ENCODE measurements at regions not wholly inside any gene's neighbourhood (a gene's known extent, or its start where the extent isn't known, plus 50 kb on each side); places are given as distances from the start of the nearest gene placed in this dataset.
"Not testable (repeated sequence)": the region's sequence is repeated elsewhere in the genome, so short reads cannot be mapped to it uniquely, and the experiment has no call there.

- Histone ChIP-seq H2AFZ (no peak overlapping the region), H3K27me3 (ENCODE audit: insufficient read depth, low read depth) (peaks cover 20% of the 10 kb centered on the region; the same call in 1 of the 2 replicates), H3K9me2 (ENCODE audit: insufficient read depth) (no peaks in the 10 kb centered on the region), H3K4me3 (no peak overlapping the region), H3K4me2 (no peak overlapping the region), H3F3A (ENCODE audit: insufficient read depth, low read depth) (no peaks in the 10 kb centered on the region), H3K9me3 (ENCODE audit: insufficient read depth, low read depth) (no peaks in the 10 kb centered on the region), H3K27ac (no peak overlapping the region), H3K4me1 (replicated peaks; ENCODE audit: insufficient read depth) (no peaks in the 10 kb centered on the region), H4K20me1 (ENCODE audit: insufficient read depth) (no peaks in the 10 kb centered on the region), H3K79me2 (ENCODE audit: low read depth) (no peaks in the 10 kb centered on the region), H3K36me3 (ENCODE audit: low read depth) (no peaks in the 10 kb centered on the region)
- no TSS peak for BruUV-seq (replicated peaks)
- POLR2A ChIA-PET (ENCODE audit: unreplicated experiment), result no interaction called here
- CTCF ChIA-PET, result no interaction called here
- intact Hi-C loops (cut with micrococcal nuclease; ENCODE audit: unreplicated experiment), result no loop called here
- TF ChIP-seq EZH2 (IDR thresholded peaks at IDR 0.05; ENCODE audit: low read depth) (no peak), CTCF (conservative IDR thresholded peaks at IDR 0.05) (no peak)
- no peak for DNase-seq
Observed at GRCh38 chr12:9363145-9363544, 154.9 kb upstream of the PZP start.

DNA sequence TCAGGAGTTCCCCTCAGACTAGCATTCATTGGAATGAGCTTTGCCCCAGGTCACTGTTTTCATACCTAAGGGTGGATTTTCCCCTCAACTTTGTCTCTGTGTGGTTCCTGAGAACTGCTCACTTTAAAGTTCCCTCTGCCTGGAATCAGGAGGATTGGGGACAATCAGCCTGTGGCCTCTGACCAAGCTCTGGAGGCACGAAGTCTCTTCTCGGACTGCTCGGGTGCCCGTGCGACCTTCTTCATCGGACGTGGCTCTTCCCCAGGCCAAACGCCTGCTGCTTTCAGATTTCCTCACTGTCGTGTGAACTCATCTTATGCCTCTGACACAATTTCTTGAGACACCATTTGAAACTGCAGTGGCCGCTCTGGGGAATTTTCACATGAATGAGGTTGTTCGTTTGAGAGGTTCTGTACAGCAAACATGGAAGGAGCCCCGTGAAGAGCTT lies 153.7 kb upstream of the PZP start:
- no peaks in the 10 kb centered on the region for H3F3A ChIP-seq (ENCODE audit: insufficient read depth, low read depth)
- no peaks in the 10 kb centered on the region for H3K36me3 ChIP-seq (ENCODE audit: low read depth)
- ChIA-PET POLR2A (ENCODE audit: unreplicated experiment) (no interaction called here), CTCF (no interaction called here)
- TF ChIP-seq CTCF (conservative IDR thresholded peaks at IDR 0.05), result no peak
- no peak for TF ChIP-seq EZH2 (IDR thresholded peaks at IDR 0.05; ENCODE audit: low read depth)
- no peaks in the 10 kb centered on the region for H3K79me2 ChIP-seq (ENCODE audit: low read depth)
- H3K27me3 ChIP-seq (ENCODE audit: insufficient read depth, low read depth), result peaks cover 20% of the 10 kb centered on the region; the same call in 1 of the 2 replicates
- H2AFZ ChIP-seq, result no peak overlapping the region
- H3K4me1 ChIP-seq (replicated peaks; ENCODE audit: insufficient read depth), result no peaks in the 10 kb centered on the region
- H3K27ac ChIP-seq, result no peak overlapping the region
- H3K4me2 ChIP-seq, result no peak overlapping the region
- H3K4me3 ChIP-seq, result no peak overlapping the region
- no peaks in the 10 kb centered on the region for H3K9me3 ChIP-seq (ENCODE audit: insufficient read depth, low read depth)
- H3K9me2 ChIP-seq (ENCODE audit: insufficient read depth), result no peaks in the 10 kb centered on the region
- no peaks in the 10 kb centered on the region for H4K20me1 ChIP-seq (ENCODE audit: insufficient read depth)
- intact Hi-C loops (cut with micrococcal nuclease; ENCODE audit: unreplicated experiment), result no loop called here
- BruUV-seq (replicated peaks), result no TSS peak
- DNase-seq, result no peak

DNA sequence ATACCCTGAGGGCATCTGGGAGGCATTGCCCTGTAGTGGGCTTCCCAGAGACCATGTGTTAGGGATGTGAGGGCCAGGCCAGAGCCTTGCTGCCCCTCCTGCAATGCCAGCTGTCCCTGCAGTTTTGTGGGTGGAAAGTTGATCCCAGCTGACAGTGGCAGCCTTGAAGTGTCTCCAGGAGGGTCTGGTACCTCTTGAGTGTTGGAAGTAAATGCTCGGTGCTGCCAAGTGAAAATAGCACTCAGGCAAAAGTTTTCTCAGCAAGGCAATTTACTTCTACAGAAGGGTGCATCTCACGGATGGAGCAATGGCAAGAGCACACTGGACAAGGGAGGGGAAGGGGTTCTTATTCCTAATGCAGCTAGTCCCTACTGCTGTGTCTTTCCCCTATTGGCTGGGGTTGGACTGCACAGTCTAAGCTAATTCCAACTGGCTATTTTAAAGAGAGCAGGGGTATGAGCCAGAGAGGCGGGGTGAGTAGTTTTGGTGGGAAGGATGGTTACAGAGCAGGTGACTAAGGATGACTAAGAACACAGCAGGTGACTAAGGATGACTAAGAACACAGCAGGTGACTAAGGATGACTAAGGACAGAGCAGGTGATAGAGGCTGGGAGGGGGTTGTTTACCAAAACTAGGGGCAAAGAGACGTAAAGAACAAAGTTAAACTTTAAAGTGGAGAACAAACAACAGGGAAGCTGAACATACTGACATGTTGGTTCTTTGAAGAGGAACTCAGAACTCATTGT lies 146.0 kb upstream of the PZP start:
- BruUV-seq (replicated peaks); intact Hi-C loops (cut with micrococcal nuclease; ENCODE audit: unreplicated experiment): not testable (repeated sequence)

DNA sequence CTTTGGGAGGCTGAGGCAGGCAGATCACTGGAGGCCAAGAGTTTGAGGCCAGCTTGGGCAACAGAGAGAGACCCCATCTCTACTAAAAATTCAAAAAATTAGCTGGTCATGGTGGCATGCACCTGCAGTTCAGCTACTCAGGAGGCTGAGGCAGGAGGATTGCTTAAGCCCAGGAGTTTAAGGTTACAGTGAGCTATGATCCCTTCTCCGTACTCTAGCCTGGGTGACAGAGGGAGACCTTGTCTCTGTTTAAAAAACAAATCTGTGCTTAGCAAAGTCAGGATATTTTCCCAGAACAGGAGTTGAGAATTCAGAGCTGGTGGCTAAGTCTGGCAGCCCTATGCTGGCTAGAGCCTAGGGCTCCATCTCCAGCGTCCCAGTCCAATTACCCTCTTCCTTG lies 142.9 kb upstream of the PZP start:
- Histone ChIP-seq H3K79me2 (ENCODE audit: low read depth) (no peaks in the 10 kb centered on the region), H3K27me3 (ENCODE audit: insufficient read depth, low read depth) (peaks cover 4% of the 10 kb centered on the region; the same call in 1 of the 2 replicates), H3K4me2 (no peak overlapping the region), H3K27ac (no peak overlapping the region), H3K9me3 (ENCODE audit: insufficient read depth, low read depth) (peaks cover 12% of the 10 kb centered on the region; the same call in 1 of the 2 replicates), H2AFZ (no peak overlapping the region), H3K9me2 (ENCODE audit: insufficient read depth) (no peaks in the 10 kb centered on the region), H3K4me1 (replicated peaks; ENCODE audit: insufficient read depth) (no peaks in the 10 kb centered on the region), H4K20me1 (ENCODE audit: insufficient read depth) (no peaks in the 10 kb centered on the region), H3F3A (ENCODE audit: insufficient read depth, low read depth) (no peaks in the 10 kb centered on the region), H3K4me3 (no peak overlapping the region), H3K36me3 (ENCODE audit: low read depth) (no peaks in the 10 kb centered on the region)
- DNase-seq, result no peak
- BruUV-seq (replicated peaks), result no TSS peak
- ChIA-PET CTCF (no interaction called here), POLR2A (ENCODE audit: unreplicated experiment) (no interaction called here)
- intact Hi-C loops (cut with micrococcal nuclease; ENCODE audit: unreplicated experiment), result no loop called here
- no peak for TF ChIP-seq EZH2 (IDR thresholded peaks at IDR 0.05; ENCODE audit: low read depth)
- no peak for TF ChIP-seq CTCF (conservative IDR thresholded peaks at IDR 0.05)

More for the DNA sequence above, 146.0 kb upstream of the PZP start:
- DNase-seq; H3K4me1 ChIP-seq (replicated peaks; ENCODE audit: insufficient read depth); H3K36me3 ChIP-seq (ENCODE audit: low read depth); H3K4me2 ChIP-seq; H3K79me2 ChIP-seq (ENCODE audit: low read depth); H3K27me3 ChIP-seq (ENCODE audit: insufficient read depth, low read depth); POLR2A ChIA-PET (ENCODE audit: unreplicated experiment); H4K20me1 ChIP-seq (ENCODE audit: insufficient read depth); H3K4me3 ChIP-seq; H2AFZ ChIP-seq; H3K9me2 ChIP-seq (ENCODE audit: insufficient read depth); H3K27ac ChIP-seq; H3F3A ChIP-seq (ENCODE audit: insufficient read depth, low read depth); CTCF ChIA-PET: not testable (repeated sequence)
- peaks cover 12% of the 10 kb centered on the region; the same call in 1 of the 2 replicates for H3K9me3 ChIP-seq (ENCODE audit: insufficient read depth, low read depth)
